ENCODE measurements at regions not wholly inside any gene's neighbourhood (a gene's known extent, or its start where the extent isn't known, plus 50 kb on each side); places are given as distances from the start of the nearest gene placed in this dataset.

- ATAC-seq = no peak
- CTCF ChIA-PET = no interaction called here
- in situ Hi-C loops (cut with MboI) (no loop called here), intact Hi-C loops (cut with micrococcal nuclease; ENCODE audit: unreplicated experiment) (no loop called here)
- 25% methylated on average over 7 of the region's 7 CpGs for WGBS (ENCODE audit: insufficient coverage, insufficient replicate concordance, low lambda C conversion rate, missing lambda C conversion rate)
- no peak for TF ChIP-seq EGR1 (IDR thresholded peaks at IDR 0.05; ENCODE audit: borderline replicate concordance in 1 of 2, low read depth in 2 of 2, low read length in 2 of 2)
- no peak for TF ChIP-seq NR2C2 (IDR thresholded peaks at IDR 0.05; ENCODE audit: borderline replicate concordance, control insufficient read depth, insufficient read length, low read depth)
- TF ChIP-seq ZBTB11 (CRISPR knock-in tag; IDR thresholded peaks at IDR 0.05) = no peak
- TF ChIP-seq ZNF384 (IDR thresholded peaks at IDR 0.05; ENCODE audit: borderline replicate concordance, low read depth, low read length) = no peak
- TF ChIP-seq TARDBP (IDR thresholded peaks at IDR 0.05; ENCODE audit: borderline replicate concordance) = no peak
- no peak for TF ChIP-seq ZSCAN29 (IDR thresholded peaks at IDR 0.05)
- no peak for TF ChIP-seq BHLHE40 (IDR thresholded peaks at IDR 0.05; ENCODE audit: borderline replicate concordance in 1 of 2, low read depth in 2 of 2, low read length in 1 of 2)
- TF ChIP-seq SREBF1 (IDR thresholded peaks at IDR 0.05; ENCODE audit: low read length) = no peak
- TF ChIP-seq TAF1 (IDR thresholded peaks at IDR 0.05; ENCODE audit: borderline replicate concordance, low read depth, low read length) = no peak
- no peak for TF ChIP-seq TCF7 (IDR thresholded peaks at IDR 0.05; ENCODE audit: borderline replicate concordance)
- TF ChIP-seq ATF3 (IDR thresholded peaks at IDR 0.05; ENCODE audit: borderline replicate concordance, extremely low read depth, low read depth, low read length) = no peak
- no peak for TF ChIP-seq SRF (IDR thresholded peaks at IDR 0.05; ENCODE audit: low read depth in 2 of 2, low read length in 2 of 2)
- TF ChIP-seq PML (IDR thresholded peaks at IDR 0.05; ENCODE audit: low read length) = no peak
- TF ChIP-seq POLR2AphosphoS2 (IDR thresholded peaks at IDR 0.05; ENCODE audit: low read depth, low read length) = no peak
- Histone ChIP-seq H4K20me1 (ENCODE audit: control insufficient read depth, insufficient read depth) (no peaks in the 10 kb centered on the region), H3K9me3 (replicated peaks; ENCODE audit: control insufficient read depth, insufficient read depth, low read length) (no peaks in the 10 kb centered on the region), H3K4me2 (ENCODE audit: control insufficient read depth, insufficient read depth) (no peak overlapping the region), H3K4me1 (ENCODE audit: control insufficient read depth, insufficient read depth, low read length) (no peaks in the 10 kb centered on the region), H3K4me3 (no peak overlapping the region), H3K27ac (ENCODE audit: control insufficient read depth, insufficient read depth) (no peak overlapping the region), H3K27me3 (replicated peaks in 1 of 2; ENCODE audit: control insufficient read depth in 2 of 2, insufficient read depth in 2 of 2, low read length in 1 of 2) (no peaks in the 10 kb centered on the region), H3K9ac (ENCODE audit: control insufficient read depth, insufficient read depth, low read length) (no peak overlapping the region), H3K36me3 (ENCODE audit: control insufficient read depth in 2 of 2, insufficient read depth in 2 of 2, low read length in 1 of 2) (no peaks in the 10 kb centered on the region), H3K79me2 (ENCODE audit: control insufficient read depth, insufficient read depth, low read length) (no peaks in the 10 kb centered on the region), H2AFZ (ENCODE audit: control insufficient read depth, low read depth, low read length) (no peak overlapping the region)
- SMC1A ChIA-PET (ENCODE audit: uncharacterized antibody, unreplicated experiment) = no interaction called here
- FAIRE-seq = no peak
- POLR2A ChIA-PET = no interaction called here
- DNase-seq (ENCODE audit: low read depth, low spot score) = no peak
- RAD21 ChIA-PET (ENCODE audit: unreplicated experiment) = no interaction called here
- no TSS peak for BruUV-seq (replicated peaks)
Measured at GRCh38 chr13:63167699-63168337, 1752.2 kb upstream of the PCDH20 start.
